Gastrocnemius medialis (tissue), 4 donors: ENCODE measurements at regions not wholly inside any gene's neighbourhood (a gene's known extent, or its start where the extent isn't known, plus 50 kb on each side); places are given as distances from the start of the nearest gene placed in this dataset.

Experiments
- CTCF ChIP-seq, 5 experiments: fragments of 450-650 bp in 3 of 5; fragments of 200-600 bp in 2 of 5; sonication (generic) in 2 of 5; IDR thresholded peaks in 4 of 5; conservative IDR thresholded peaks in 1 of 5; 1 replicate in 4 of 5; 2 replicates in 1 of 5; pipeline ENCODE4 v1.5.1; 2016 to 2019; ENCODE audit warnings: antibody characterized with exemption in 5 of 5, mild to moderate bottlenecking in 3 of 5, moderate library complexity in 3 of 5
- POLR2A ChIP-seq, 2 donors: fragments of 450-650 bp; IDR thresholded peaks; one replicate each; pipeline ENCODE4 v1.6.1; 2017; ENCODE audit warnings: antibody characterized with exemption in 2 of 2, mild to moderate bottlenecking in 2 of 2, moderate library complexity in 2 of 2

- TF ChIP-seq CTCF (IDR thresholded peaks at IDR 0.05 in 4 of 5, conservative IDR thresholded peaks at IDR 0.05 in 1 of 5), result no peak
- TF ChIP-seq POLR2A (IDR thresholded peaks at IDR 0.05), result no peak
Observed at GRCh38 chr1:192496369-192497056, 79.1 kb upstream of the RGS1 start.
